GM20431 (cell line): ENCODE measurements at regions not wholly inside any gene's neighbourhood (a gene's known extent, or its start where the extent isn't known, plus 50 kb on each side); places are given as distances from the start of the nearest gene placed in this dataset.
"Not testable (repeated sequence)": the region's sequence is repeated elsewhere in the genome, so short reads cannot be mapped to it uniquely, and the experiment has no call there.

ENCODE experiments used
- in situ Hi-C: fragments of 300-500 bp; cut with MseI, MboI; formaldehyde crosslinking; loops from one replicate; pipeline ENCODE4 v1.15.0; 2020; ENCODE audit warnings: low sequenced_read_pairs; ENCODE audit not compliant: unreplicated experiment

DNA sequence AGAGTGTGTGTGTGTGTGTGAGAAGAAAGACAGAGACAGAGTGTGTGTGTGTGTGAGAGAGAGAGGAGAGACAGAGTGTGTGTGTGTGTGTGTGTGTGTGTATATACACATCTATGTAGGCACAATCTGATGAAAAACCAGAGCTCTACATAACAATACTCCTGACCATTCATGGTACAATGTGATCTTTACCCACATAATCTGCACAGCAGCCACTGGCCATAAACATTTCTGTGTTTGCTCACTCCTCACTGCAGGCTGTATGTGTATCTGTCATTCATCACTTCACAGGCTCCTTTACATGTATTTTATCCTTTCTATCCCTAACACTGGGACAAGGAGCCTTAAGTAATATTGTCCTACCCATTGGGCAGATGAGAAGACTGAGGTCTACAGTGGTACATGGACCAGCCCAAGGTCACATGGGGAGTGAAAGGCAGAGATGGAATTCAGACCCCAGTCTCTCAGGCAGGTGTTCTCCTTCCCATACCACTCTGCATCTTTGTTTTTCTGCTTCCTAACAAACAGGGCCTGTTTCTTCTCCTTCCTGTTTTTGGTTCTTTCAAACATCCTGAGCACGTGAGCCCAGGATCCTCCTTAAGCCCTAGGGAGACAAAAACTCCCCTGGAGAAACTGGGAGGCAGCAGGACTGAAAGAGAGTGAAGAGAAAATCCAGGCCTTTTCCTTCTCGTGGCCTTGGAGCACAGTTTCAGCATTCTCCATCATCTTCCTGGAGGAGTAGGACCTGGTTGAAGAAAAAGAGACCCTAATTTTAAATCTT, 201.7 kb upstream of the MSX2 start:
- in situ Hi-C loops, result no loop called here

DNA sequence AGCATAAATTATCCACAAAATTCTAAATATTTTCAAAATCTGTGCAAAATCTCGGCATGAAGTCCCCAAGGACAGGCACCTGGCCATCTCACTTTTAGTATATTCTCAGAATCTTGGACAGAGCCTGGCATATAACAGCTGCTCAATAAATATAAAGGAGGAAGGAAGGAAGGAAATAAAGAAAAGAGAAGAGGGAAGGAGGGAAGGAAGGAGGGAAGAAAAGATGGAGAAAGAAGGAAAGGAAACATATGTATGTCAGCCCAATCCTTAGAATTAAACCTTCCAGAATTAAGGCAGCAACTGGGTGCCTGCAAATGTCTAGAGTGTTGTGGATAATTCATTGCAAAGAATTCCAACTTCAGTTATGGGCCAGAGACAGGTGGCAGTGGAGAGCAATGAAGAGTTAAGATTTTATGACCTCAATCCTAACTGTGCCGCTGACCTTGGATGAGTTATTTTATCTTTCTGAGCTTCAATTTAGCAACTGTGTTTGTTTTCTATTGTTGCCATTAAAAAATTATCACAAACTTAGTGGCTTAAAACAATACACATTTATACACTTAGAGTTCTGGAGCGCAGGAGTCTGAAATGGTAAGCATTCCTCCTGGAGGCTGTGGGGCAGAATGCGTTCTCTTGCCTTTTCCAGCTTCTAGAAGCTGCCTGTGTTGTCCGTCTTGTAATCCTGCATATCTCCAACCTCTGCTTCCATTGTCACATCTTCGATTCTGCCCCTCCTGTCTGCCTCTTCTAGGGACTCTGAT, 200.9 kb upstream of the MSX2 start:
- in situ Hi-C loops, result no loop called here

DNA sequence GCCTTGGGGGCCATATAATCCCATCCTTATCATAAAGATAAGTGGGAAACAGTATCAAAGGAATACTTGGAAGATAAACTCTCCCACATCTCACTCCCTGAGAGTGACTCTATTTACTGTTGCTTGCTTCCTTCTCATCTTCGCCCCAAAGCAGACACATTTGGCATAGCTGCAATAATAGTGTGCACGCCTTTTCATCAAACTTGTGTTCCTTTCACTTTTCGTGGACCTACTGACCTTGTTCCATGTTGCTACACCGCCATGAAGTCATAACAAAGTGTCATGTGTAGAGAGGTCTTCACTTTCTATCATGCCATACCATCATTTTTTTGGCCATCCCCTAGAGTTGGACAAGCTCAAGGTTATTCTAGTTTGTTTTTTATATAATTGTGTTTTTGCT, 200.0 kb upstream of the MSX2 start:
- in situ Hi-C loops, result no loop called here

DNA sequence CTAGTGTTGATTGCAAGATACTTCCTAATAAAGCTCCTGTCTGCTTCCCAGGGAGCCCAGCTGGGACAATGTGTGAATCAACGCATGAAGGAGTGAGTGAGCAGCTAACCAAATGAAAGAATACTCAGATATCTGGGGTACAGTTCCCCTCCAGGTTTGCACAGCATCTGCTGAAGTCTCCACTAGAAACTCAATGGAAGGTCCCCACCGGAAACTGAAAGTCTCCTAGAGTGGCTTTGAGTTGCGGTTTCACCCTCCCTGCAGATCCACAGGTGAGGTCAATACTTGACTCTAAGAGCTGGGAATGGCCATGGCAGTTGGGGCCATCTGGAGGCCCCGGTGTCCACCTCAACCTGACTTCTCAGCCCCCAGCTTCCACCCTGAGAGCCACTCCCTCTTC, 198.2 kb upstream of the MSX2 start:
- in situ Hi-C loops, result no loop called here

DNA sequence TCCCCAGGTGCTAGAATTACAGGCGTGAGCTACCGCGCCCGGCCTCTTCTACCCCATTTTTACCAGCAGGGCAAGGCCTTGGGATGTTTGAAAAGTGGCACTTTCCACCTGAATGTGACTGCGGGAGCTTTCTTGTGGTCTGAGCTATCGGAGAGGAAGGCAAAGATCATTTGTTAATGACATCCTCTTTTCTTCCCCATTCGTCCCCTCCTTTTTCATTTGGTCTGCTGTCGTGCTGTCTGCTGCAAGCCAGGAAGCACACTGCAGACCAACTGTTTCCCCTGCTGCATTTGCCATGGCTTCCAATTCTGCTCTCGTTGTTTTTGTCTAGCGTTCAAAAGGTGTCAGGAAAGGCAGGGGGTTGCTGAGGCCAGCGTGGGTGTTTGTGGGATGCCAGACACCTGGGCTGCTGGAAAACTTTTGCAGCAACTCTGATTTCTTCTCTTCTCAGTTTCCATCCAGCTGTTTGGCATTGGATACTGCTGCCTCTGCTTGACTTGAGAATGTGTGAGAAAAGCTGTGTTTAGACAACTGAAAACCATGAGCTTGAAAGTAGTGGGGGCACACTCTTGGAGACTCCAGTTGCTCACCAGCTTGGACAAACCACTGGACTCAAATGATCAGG, 196.4 kb upstream of the MSX2 start:
- in situ Hi-C loops, result no loop called here

DNA sequence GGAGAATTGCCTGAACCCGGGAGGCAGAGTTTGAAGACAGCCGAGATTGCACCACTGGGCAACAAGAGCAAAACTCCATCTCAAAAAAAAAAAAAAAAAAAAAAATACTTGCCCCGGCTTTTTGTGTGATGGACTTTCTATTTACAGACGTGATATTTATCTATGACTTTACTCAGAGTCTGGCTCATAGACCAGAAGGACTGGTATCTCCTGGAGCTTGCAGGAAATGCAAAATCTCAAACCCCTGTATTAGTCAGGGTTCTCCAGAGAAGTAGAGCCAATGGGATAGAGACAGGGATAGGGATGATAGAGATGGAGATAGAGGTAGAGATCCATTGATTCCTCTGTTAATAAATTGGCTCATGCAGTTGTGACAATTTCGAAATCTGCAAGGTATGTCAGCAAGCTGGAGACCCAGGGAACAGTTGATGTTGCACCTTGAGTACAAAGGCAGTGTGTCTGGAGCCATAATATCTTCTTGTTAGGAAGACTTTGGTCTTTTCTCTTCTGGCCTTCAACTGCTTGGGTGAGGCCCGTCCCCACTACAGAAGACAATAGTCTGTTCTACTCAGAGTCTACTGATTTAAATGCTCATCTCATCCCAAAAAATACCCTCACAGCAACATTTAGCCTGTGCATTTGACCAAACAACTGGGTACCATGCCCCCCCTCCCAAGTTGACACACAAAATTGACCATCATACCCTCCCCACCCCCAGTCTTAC, 195.4 kb upstream of the MSX2 start:
- in situ Hi-C loops, result no loop called here

DNA sequence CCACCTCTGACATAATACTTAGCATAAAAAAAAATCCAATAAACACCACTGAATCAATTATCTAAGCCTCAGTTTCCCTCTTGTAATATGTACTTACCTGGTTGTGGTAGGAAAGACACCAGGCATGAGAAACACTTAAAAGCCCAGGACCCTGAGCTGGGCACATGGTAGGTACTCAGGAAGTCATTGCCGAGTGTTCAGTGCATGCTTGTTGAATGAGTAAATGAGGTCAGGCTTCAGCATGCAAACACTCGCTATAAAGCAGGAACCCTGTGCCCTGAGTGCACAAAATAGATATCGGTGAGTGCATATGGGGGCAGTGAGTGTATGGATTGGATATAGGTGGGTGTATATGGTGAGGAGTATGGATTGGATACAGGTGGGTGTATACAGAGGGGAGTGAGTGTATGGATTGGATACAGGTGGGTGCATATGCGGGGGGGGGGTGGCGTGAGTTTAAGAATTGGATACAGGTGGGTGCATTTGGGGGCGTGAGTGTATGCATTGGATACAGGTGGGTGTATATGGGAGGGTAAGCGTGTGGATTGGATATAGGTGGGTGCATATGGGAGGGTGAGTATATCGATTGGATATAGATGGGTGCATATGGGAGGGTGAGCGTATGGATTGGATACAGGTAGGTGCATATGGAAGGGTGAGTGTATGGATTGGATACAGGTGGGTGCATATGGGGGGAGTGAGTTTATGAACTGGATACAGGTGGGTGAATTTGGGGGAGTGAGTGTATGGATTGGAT, 194.3 kb upstream of the MSX2 start:
- in situ Hi-C loops, result no loop called here

DNA sequence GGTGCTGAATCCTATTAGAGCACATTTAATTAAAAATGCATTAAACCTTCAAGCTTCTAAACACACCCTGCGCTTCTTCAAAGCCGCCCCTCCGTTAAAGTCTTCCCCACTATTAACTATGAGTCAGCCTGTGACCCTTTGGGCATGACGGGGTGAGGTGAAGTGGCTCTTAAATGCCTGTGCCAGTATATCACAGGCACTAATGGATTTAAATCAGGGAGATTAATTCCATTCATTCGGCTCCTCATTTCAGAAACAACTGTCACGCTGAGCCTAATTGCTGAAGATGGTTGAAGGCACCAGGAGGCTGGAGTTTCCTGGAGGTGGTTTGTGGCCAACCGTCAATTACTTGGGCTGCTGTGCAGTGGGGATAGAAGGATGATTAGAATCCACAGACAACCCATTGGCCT, 192.6 kb upstream of the MSX2 start:
- in situ Hi-C loops, result no loop called here

DNA sequence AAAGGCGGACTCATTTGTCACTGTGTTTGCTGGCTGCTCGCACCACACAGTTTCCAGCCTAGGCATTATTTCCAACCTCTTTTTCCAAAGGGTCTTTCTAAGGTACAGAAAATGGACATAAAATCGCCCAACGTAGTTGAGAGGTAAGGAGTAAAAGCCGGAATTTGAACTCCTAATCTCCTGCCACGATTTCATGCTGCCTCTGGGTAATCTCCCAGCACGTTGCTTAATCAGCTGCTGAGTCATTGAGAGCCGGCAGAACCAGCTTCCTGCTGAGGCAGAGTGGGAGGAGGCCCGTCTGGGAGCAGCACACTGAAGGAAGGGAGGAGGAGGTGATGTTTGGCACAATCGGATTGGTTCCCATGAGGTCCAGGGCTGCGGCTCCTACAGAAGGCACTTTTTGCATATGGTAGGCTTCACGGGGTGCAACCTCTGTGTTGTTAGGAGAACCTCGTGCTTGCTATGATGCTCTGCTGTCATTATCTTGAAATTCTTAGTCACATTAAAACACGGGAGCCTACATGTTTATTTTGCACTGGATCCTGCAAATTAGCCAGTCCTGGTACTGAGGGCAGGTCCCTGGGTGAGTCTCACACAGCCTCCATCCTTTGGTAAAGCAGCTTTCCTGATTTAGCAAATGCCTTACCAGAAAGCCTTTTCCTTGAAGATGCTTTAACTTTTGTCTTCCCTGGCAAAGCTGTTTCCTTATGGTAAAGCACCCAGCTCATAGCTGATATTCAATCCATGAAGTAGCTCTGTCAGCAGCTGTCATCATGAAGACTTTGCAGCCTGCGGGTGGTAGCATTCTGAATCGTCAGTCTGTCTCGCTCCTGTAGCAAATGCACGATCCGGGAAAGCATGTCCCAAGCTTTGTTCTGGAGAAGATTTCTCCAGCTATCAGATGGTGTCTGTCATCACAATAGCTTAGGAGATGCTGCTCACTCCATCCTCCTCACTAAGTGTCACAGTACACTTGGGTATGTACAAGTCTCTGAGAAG, 191.6 kb upstream of the MSX2 start:
- in situ Hi-C loops, result no loop called here

DNA sequence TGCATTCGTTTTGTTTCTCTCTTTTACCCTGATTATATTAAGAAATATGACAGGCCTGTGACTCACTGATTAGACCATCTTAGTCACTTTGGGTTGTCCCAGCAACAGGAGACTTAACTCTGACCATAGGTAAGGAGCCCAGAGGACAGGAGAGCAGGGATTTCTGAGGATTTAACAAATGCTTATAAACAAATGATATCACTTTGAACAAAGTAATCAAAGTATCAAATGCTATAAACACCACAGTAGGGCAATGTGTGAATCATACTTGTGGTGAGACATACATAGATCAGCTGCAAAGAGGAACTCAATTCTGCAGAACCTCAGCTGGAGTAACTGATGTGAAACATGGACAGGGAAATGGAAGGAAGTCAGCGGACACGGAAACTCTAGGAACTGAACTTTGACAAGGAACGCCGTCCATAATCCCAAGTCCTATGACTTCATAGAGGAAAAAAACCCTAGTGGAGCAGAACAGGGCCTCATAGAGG, 190.6 kb upstream of the MSX2 start:
- in situ Hi-C loops, result no loop called here

DNA sequence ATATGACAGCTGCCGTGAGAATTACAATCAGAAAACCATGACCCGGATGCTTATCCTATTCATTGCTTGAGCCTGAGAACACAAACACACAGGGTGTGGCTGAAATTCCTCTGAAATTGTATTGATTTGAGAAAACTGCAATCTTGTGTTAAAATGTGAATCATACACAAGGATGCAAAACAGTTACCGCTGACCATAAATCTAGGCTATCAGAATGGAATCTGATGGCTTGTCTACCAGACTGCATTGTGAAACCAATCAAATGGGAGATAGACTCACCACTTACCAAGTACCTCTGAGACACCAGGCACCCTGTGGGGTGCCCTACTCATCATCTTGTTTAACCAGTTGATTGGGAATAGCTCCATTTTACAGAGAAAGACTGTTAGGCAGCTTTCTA, 188.7 kb upstream of the MSX2 start:
- in situ Hi-C loops, result no loop called here

DNA sequence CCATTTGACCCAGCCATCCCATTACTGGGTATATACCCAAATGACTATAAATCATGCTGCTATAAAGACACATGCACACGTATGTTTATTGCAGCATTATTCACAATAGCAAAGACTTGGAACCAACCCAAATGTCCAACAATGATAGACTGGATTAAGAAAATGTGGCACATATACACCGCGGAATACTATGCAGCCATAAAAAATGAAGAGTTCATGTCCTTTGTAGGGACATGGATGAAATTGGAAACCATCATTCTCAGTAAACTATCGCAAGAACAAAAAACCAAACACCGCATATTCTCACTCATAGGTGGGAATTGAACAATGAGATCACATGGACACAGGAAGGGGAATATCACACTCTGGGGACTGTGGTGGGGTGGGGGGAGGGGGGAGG, 184.6 kb upstream of the MSX2 start:
- in situ Hi-C loops, result not testable (repeated sequence)

DNA sequence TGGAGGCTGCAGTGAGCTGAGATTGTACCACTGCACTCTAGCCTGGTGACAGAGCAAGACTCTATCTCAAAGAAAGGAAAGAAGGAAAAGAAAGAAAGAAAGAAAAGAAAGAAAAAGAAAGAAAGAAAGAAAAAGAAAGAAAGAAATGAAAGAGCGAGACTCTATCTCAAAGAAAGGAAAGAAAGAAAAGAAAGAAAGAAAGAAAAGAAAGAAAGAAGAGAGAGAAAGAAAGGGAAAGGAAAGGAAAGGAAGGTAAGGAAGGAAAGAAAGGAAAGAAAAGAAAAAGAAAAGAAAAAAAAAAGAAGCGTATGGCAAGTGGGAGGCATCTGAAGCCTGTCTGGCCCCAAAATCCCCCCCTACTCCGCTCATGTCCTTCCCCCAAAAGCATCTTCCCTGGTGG, 182.3 kb upstream of the MSX2 start:
- in situ Hi-C loops, result no loop called here

DNA sequence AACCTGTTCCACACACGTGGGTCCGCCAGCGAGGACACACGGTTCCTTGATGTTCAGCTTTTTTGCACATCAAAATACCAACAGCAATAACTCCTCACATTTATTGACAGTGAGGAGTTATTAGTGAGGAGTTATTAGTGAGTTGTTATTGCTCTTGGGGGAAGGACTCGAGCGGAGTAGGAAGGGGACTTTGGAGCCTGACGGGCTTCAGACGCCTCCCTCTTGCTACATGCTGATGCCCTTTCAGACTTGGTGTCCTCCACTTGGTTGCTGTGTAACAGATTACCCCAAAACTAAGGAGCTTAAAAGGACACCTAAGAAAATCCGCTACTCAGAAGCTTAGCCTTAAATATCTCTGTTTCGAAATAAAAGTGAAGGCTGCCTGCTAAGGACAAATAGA, 181.9 kb upstream of the MSX2 start:
- in situ Hi-C loops, result no loop called here

DNA sequence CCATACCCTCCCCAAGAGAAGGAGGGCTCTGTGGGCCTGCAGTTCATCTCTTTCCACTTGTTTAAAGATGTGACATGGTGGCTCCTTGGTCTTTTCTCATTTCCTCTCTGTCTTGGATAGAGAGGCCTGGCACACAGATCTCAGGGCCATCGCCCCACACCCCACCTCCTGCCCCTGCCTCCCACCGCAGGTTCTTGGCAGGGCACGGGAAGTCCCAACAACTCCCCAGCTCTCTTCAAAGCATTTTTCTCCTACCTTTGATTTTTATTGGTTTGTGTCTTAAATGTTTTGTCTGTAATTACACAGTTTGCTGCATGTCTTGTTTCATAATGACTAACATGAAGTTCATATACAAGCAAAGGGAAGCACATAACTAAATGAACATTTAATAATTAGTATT, 178.5 kb upstream of the MSX2 start:
- in situ Hi-C loops, result no loop called here

DNA sequence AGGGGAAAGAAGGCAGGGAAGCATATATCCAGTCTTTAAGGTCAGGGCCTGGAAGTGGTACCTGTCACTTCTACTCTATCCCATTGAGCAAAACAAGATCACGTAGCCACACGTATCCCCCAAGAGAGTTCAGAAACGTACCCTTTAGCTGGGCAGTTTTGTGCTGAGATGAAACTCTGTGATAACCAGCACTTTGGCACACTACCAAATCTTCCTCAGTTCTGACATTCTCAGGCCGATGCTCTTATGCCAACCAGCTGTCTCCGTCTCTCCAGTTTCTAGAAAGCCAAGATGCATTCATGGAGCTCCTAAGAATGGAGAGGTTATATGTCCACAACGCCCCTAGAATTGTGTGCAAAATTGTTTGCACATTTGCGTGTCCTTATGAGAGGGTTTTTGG, 176.6 kb upstream of the MSX2 start:
- in situ Hi-C loops, result no loop called here

DNA sequence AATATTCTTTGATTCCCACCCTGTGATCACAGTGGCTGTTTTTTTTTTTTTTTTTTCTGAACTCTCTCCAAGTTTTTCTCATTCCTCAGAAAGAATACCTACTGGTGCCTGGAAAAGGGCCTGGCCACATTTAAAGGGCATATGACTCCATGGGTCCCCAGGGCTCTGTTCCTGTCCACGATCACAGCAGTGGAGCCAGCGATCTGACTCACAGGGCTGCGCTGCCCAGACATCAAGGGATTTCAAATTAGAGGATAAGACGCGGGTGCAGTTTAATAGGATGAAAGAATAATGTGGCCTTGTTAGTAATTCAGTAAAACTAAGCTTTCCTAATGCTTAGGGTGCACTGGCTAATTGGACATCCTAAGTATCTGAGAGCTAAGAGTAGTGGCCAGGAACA, 175.1 kb upstream of the MSX2 start:
- in situ Hi-C loops, result no loop called here

DNA sequence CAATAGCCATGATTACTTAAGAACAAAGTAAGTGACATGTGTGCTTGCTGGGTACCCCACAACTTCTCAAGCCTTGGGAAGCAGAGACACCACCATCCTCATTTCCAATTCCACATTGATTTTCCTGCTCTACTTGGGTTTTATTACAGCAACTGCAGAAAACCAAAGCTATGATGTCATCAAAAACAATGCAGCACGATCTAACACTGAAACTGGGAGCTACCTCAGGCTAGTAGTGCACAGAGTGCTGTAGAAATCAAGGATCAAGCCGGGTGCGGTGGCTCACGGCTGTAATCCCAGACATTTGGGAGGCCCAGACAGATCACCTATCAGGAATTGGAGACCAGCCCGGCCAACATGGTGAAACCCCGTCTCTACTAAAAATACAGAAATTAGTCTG, 174.4 kb upstream of the MSX2 start:
- in situ Hi-C loops, result no loop called here

DNA sequence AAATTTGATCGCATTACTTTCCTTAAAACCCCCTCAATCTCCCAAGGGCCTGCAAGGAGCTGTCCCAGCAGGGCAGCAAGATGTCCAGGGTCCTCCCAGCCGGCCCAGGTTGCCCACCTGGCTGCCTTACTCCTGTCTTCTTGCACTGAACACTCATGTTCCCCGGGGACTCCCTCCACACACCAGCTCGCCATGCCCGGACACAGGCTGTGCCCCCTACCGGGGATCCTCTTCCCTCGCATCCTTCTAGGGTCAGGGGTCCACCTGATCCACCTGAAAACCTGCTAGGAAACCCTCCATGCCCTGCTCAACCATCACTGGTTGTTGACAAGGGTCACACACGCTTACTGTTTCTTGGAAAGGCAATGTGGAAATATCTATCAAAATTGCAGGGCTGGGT, 172.0 kb upstream of the MSX2 start:
- in situ Hi-C loops, result no loop called here
